DOHH2 (cell line): ENCODE measurements at regions not wholly inside any gene's neighbourhood (a gene's known extent, or its start where the extent isn't known, plus 50 kb on each side); places are given as distances from the start of the nearest gene placed in this dataset.

ENCODE experiments used
- H3F3A ChIP-seq: fragments of 200-600 bp; sonication (generic), shearing (Covaris generic); 2 replicates; pipeline ENCODE4 v1.6.0; 2016; ENCODE audit warnings: antibody characterized with exemption, mild to moderate bottlenecking; ENCODE audit not compliant: control insufficient read depth, insufficient read depth
- H3K27ac ChIP-seq: fragments of 200-600 bp; sonication (generic); 2 replicates; pipeline ENCODE4 v1.5.1; 2014; ENCODE audit warnings: low read depth, mild to moderate bottlenecking, low read length, moderate library complexity
- H3K27me3 ChIP-seq: fragments of 200-600 bp; sonication (generic); 2 replicates; pipeline ENCODE4 v1.6.1; 2014; ENCODE audit warnings: mild to moderate bottlenecking, low read length, mixed read lengths; ENCODE audit not compliant: control insufficient read depth
- H3K36me3 ChIP-seq: fragments of 200-600 bp; sonication (generic); 2 replicates; pipeline ENCODE4 v1.6.1; 2014; ENCODE audit warnings: mild to moderate bottlenecking, low read length, moderate library complexity, mixed read lengths; ENCODE audit not compliant: control insufficient read depth
- H3K4me1 ChIP-seq: fragments of 200-600 bp; sonication (generic); 2 replicates; pipeline ENCODE4 v1.6.1; 2014; ENCODE audit warnings: mild to moderate bottlenecking, low read length, mixed read lengths; ENCODE audit not compliant: control insufficient read depth
- H3K4me2 ChIP-seq: fragments of 200-600 bp; sonication (generic); 2 replicates; pipeline ENCODE4 v1.6.0; 2014; ENCODE audit warnings: mild to moderate bottlenecking, low read length, moderate library complexity
- H3K4me3 ChIP-seq: fragments of 200-600 bp; sonication (generic); 2 replicates; pipeline ENCODE4 v1.5.1; 2014; ENCODE audit warnings: mild to moderate bottlenecking, low read length, mixed read lengths
- H3K79me2 ChIP-seq: fragments of 200-600 bp; sonication (generic); 2 replicates; pipeline ENCODE4 v1.6.1; 2014; ENCODE audit warnings: mild to moderate bottlenecking, low read length, mixed read lengths; ENCODE audit not compliant: control insufficient read depth
- H3K9me2 ChIP-seq: fragments of 200-600 bp; sonication (generic); replicated peaks from 2 replicates; pipeline ENCODE4 v1.6.1; 2014; ENCODE audit warnings: mild to moderate bottlenecking, low read length, mixed read lengths; ENCODE audit not compliant: control insufficient read depth
- H3K9me3 ChIP-seq: fragments of 200-600 bp; sonication (generic); 2 replicates; pipeline ENCODE4 v1.6.1; 2014; ENCODE audit warnings: antibody characterized with exemption, low read length, mixed read lengths; ENCODE audit not compliant: control insufficient read depth, insufficient read depth
- H4K20me1 ChIP-seq: fragments of 200-600 bp; sonication (generic); 2 replicates; pipeline ENCODE4 v1.6.0; 2014; ENCODE audit warnings: low read depth, mild to moderate bottlenecking, antibody characterized with exemption, low read length, moderate library complexity; ENCODE audit not compliant: control insufficient read depth, insufficient read depth
- CTCF ChIP-seq: fragments of 200-600 bp; sonication (generic); IDR thresholded peaks from one replicate; pipeline ENCODE4 v1.5.1; 2014; ENCODE audit warnings: antibody characterized with exemption, mild to moderate bottlenecking, low read depth, low read length; ENCODE audit not compliant: poor library complexity, severe bottlenecking
- EZH2phosphoT487 ChIP-seq: fragments of 200-600 bp; sonication (generic); IDR thresholded peaks from 2 replicates; pipeline ENCODE4 v1.6.1; 2017; ENCODE audit warnings: borderline replicate concordance, mild to moderate bottlenecking, antibody characterized with exemption, low read length, moderate library complexity, mixed read lengths

- no peaks in the 10 kb centered on the region for H3K9me3 ChIP-seq
- H3K36me3 ChIP-seq: no peaks in the 10 kb centered on the region
- H3K4me2 ChIP-seq: no peak overlapping the region
- no peaks in the 10 kb centered on the region for H3K4me1 ChIP-seq
- no peaks in the 10 kb centered on the region for H3F3A ChIP-seq
- no peaks in the 10 kb centered on the region for H3K79me2 ChIP-seq
- no peak overlapping the region for H3K4me3 ChIP-seq
- no peak overlapping the region for H3K27ac ChIP-seq
- no peaks in the 10 kb centered on the region for H4K20me1 ChIP-seq
- no peaks in the 10 kb centered on the region for H3K9me2 ChIP-seq
- TF ChIP-seq CTCF (no peak), EZH2phosphoT487 (no peak)
- H3K27me3 ChIP-seq: no peaks in the 10 kb centered on the region
Observed at GRCh38 chr14:71465316-71465715, 466.9 kb upstream of the RGS6 start.

- TF ChIP-seq CTCF (no peak), EZH2phosphoT487 (no peak)
- Histone ChIP-seq H3K27ac (no peak overlapping the region), H3K4me1 (no peaks in the 10 kb centered on the region)
Observed at GRCh38 chr14:71466251-71466650, 466.0 kb upstream of the RGS6 start.

GRCh38 chr14:71466946-71467345 lies 465.3 kb upstream of the RGS6 start:
- TF ChIP-seq EZH2phosphoT487 (no peak), CTCF (no peak)
- Histone ChIP-seq H3F3A (no peaks in the 10 kb centered on the region), H3K27me3 (no peaks in the 10 kb centered on the region), H3K9me3 (no peaks in the 10 kb centered on the region), H3K27ac (no peak overlapping the region), H3K36me3 (no peaks in the 10 kb centered on the region), H4K20me1 (no peaks in the 10 kb centered on the region), H3K4me3 (no peak overlapping the region), H3K79me2 (no peaks in the 10 kb centered on the region), H3K4me2 (no peak overlapping the region), H3K9me2 (no peaks in the 10 kb centered on the region), H3K4me1 (no peaks in the 10 kb centered on the region)

More at GRCh38 chr14:71466251-71466650, 466.0 kb upstream of the RGS6 start:
- no peaks in the 10 kb centered on the region for H3K36me3 ChIP-seq
- no peak overlapping the region for H3K4me3 ChIP-seq
- H3K27me3 ChIP-seq: no peaks in the 10 kb centered on the region
- no peaks in the 10 kb centered on the region for H3K79me2 ChIP-seq
- no peaks in the 10 kb centered on the region for H4K20me1 ChIP-seq
- H3K4me2 ChIP-seq: no peak overlapping the region
- no peaks in the 10 kb centered on the region for H3K9me3 ChIP-seq
- H3K9me2 ChIP-seq: no peaks in the 10 kb centered on the region
- H3F3A ChIP-seq: no peaks in the 10 kb centered on the region
